Osteoblast (primary cell): ENCODE measurements at regions not wholly inside any gene's neighbourhood (a gene's known extent, or its start where the extent isn't known, plus 50 kb on each side); places are given as distances from the start of the nearest gene placed in this dataset.
A peak's percentile ranks its signal among the peaks of the same experiment; 100 is the strongest.

Source experiments
- DNase-seq: peaks from one replicate; pipeline ENCODE4 v3.0.0; 2011; ENCODE audit warnings: low spot score, mixed read lengths; ENCODE audit not compliant: insufficient read length; ENCODE audit errors: missing footprints
- H2AFZ ChIP-seq: 2 replicates; pipeline ENCODE4 v1.6.0; 2011; ENCODE audit warnings: mild to moderate bottlenecking, low read length
- H3K27ac ChIP-seq: 2 replicates; pipeline ENCODE4 v1.5.1; 2011; ENCODE audit warnings: mild to moderate bottlenecking, low read depth, low read length, moderate library complexity
- H3K27me3 ChIP-seq: 2 replicates; pipeline ENCODE4 v1.6.0; 2012; ENCODE audit warnings: mild to moderate bottlenecking, control low read depth, inconsistent platforms, low read length, moderate library complexity; ENCODE audit not compliant: insufficient read depth
- H3K36me3 ChIP-seq: 2 replicates; pipeline ENCODE4 v1.5.1; 2011; ENCODE audit warnings: mild to moderate bottlenecking, low read length, control low read depth, moderate library complexity; ENCODE audit not compliant: insufficient read depth
- H3K4me1 ChIP-seq: 2 replicates; pipeline ENCODE4 v1.5.1; 2011; ENCODE audit warnings: mild to moderate bottlenecking, low read length, control low read depth, moderate library complexity; ENCODE audit not compliant: insufficient read depth
- H3K4me2 ChIP-seq: 2 replicates; pipeline ENCODE4 v1.6.0; 2011; ENCODE audit warnings: mild to moderate bottlenecking, low read length; ENCODE audit not compliant: insufficient read depth
- H3K4me3 ChIP-seq: fragments of 200-600 bp; sonication (generic); 3 replicates; pipeline ENCODE4 v1.5.1; 2012; ENCODE audit warnings: mild to moderate bottlenecking, low read length, inconsistent platforms; ENCODE audit not compliant: insufficient read depth
- H3K79me2 ChIP-seq: 2 replicates; pipeline ENCODE4 v1.6.0; 2012; ENCODE audit warnings: mild to moderate bottlenecking, low read length, control low read depth, inconsistent platforms; ENCODE audit not compliant: insufficient read depth
- H3K9me3 ChIP-seq: 2 replicates; pipeline ENCODE4 v1.5.1; 2011; ENCODE audit warnings: low read depth, low read length, control low read depth
- H4K20me1 ChIP-seq: 2 replicates; pipeline ENCODE4 v1.6.0; 2012; ENCODE audit warnings: mild to moderate bottlenecking, low read length, control low read depth; ENCODE audit not compliant: insufficient read depth
- CTCF ChIP-seq: IDR thresholded peaks from 2 replicates; pipeline ENCODE4 v1.5.1; 2011; ENCODE audit warnings: mild to moderate bottlenecking, low read depth, low read length, moderate library complexity; ENCODE audit errors: extremely low read depth

GRCh38 chr9:19643875-19644274, 145.0 kb downstream of the SLC24A2 start:
- Histone ChIP-seq H3K4me1 (no peaks in the 10 kb centered on the region), H3K4me3 (no peak overlapping the region), H4K20me1 (no peaks in the 10 kb centered on the region), H3K27me3 (no peaks in the 10 kb centered on the region), H3K27ac (no peak overlapping the region), H3K4me2 (no peak overlapping the region), H3K9me3 (no peaks in the 10 kb centered on the region), H2AFZ (no peak overlapping the region), H3K79me2 (no peaks in the 10 kb centered on the region), H3K36me3 (no peaks in the 10 kb centered on the region)
- no peak for DNase-seq
- TF ChIP-seq CTCF = no peak

DNA sequence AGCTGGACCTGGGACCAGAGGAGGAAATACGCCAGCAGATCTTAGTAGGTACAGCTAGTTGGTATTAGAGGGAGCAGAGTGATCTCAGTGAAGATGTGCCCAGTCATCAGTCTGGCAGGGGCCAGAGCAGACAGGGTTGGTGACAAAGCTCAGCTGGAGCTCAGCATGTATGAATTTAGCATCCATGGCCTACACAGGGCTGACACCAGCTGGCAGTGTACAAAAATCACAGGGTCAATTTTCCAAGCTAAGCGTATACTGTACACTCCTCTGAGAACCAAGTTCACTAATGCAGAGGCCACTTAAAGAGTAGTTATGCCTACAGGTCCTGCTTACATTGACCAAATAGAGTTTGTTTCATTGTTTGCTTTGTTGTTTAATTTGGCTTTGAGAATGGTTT, 146.6 kb downstream of the SLC24A2 start:
- H3K36me3 ChIP-seq = no peaks in the 10 kb centered on the region
- no peak overlapping the region for H2AFZ ChIP-seq
- no peak for TF ChIP-seq CTCF
- no peak for DNase-seq
- H3K4me2 ChIP-seq = no peak overlapping the region
- no peak overlapping the region for H3K4me3 ChIP-seq
- no peaks in the 10 kb centered on the region for H3K27me3 ChIP-seq
- no peaks in the 10 kb centered on the region for H4K20me1 ChIP-seq
- no peaks in the 10 kb centered on the region for H3K9me3 ChIP-seq
- H3K79me2 ChIP-seq = no peaks in the 10 kb centered on the region
- H3K27ac ChIP-seq = no peak overlapping the region
- H3K4me1 ChIP-seq = no peaks in the 10 kb centered on the region

DNA sequence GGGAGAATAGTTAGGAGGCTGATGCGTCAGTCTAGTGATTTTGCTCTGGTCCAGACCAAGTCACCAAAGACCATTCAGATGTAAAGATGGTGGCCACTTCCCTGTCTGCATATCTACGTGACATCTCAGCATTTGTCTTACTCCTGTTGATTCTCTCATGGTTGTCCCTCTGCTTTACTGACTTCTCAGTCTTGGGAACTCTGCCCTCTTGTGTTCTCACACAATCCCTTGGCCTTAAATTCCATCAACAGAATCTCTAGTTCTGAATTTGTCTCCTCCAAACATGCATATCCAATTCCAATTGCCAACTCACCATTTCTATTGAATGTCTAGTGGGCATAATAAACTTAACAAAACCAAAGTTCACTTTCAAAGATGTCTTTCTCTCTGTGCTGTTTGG, 147.8 kb downstream of the SLC24A2 start:
- Histone ChIP-seq H2AFZ (no peak overlapping the region), H3K4me3 (no peak overlapping the region), H3K4me1 (no peaks in the 10 kb centered on the region), H4K20me1 (no peaks in the 10 kb centered on the region), H3K27me3 (no peaks in the 10 kb centered on the region), H3K79me2 (no peaks in the 10 kb centered on the region), H3K4me2 (no peak overlapping the region), H3K9me3 (no peaks in the 10 kb centered on the region), H3K27ac (no peak overlapping the region), H3K36me3 (no peaks in the 10 kb centered on the region)
- TF ChIP-seq CTCF = peak; percentile 21
- DNase-seq = no peak

DNA sequence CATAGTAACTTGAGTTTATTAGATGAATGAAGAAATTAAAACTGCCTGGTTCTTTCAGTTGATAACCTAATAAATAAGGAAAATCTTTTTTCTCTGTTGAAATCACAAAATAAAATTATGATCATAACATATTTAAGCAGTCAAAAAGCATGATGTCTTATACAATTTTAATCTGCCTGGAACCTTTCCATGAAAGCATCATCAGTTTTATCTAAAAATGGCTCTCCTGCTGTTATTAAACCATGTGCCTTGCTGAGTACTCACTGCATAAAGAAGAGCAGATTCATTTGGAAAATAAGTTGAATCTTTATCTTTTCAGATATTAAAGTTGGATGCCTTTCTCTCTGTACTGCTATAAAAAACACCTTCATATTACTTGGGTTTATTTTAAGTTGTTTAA, 148.8 kb downstream of the SLC24A2 start:
- Histone ChIP-seq H3K4me2 (no peak overlapping the region), H3K4me3 (no peak overlapping the region), H3K36me3 (no peaks in the 10 kb centered on the region), H3K27me3 (no peaks in the 10 kb centered on the region), H3K9me3 (no peaks in the 10 kb centered on the region), H2AFZ (no peak overlapping the region), H4K20me1 (no peaks in the 10 kb centered on the region), H3K79me2 (no peaks in the 10 kb centered on the region), H3K27ac (no peak overlapping the region), H3K4me1 (no peaks in the 10 kb centered on the region)
- DNase-seq = no peak
- TF ChIP-seq CTCF = no peak
